Fibroblast of lung (primary cell): ENCODE measurements at regions not wholly inside any gene's neighbourhood (a gene's known extent, or its start where the extent isn't known, plus 50 kb on each side); places are given as distances from the start of the nearest gene placed in this dataset.

Source experiments
- DNase-seq, 2 donors: peaks; one replicate each; pipeline versions ENCODE4 v3.0.0 to v3.0.0-alpha.2; 2010; ENCODE audit warnings: low read depth in 2 of 2
- H2AFZ ChIP-seq: 2 replicates; pipeline ENCODE4 v1.5.1; 2012; ENCODE audit warnings: low read length, control low read depth, inconsistent platforms
- H3K27ac ChIP-seq: 2 replicates; pipeline ENCODE4 v1.5.1; 2011; ENCODE audit warnings: low read length, control low read depth; ENCODE audit not compliant: insufficient read depth
- H3K27me3 ChIP-seq: 2 replicates; pipeline ENCODE4 v1.5.1; 2011; ENCODE audit warnings: mild to moderate bottlenecking, low read length; ENCODE audit not compliant: control insufficient read depth, insufficient read depth
- H3K36me3 ChIP-seq: 2 replicates; pipeline ENCODE4 v1.5.1; 2011; ENCODE audit warnings: low read length; ENCODE audit not compliant: control insufficient read depth, insufficient read depth
- H3K4me1 ChIP-seq: 2 replicates; pipeline ENCODE4 v1.5.1; 2011; ENCODE audit warnings: low read length; ENCODE audit not compliant: control insufficient read depth, insufficient read depth; ENCODE audit errors: extremely low read depth
- H3K4me2 ChIP-seq: 2 replicates; pipeline ENCODE4 v1.5.1; 2011; ENCODE audit warnings: low read length, control low read depth; ENCODE audit not compliant: insufficient read depth; ENCODE audit errors: extremely low read depth
- H3K4me3 ChIP-seq, 4 experiments: fragments of 200-600 bp in 1 of 4; sonication (generic) in 1 of 4; replicated peaks in 1 of 4; 2 replicates each; pipeline ENCODE4 v1.5.1; 2011 to 2016; ENCODE audit warnings: low read length in 4 of 4, low read depth in 3 of 4, mild to moderate bottlenecking in 3 of 4, control low read depth in 2 of 4, inconsistent platforms in 1 of 4, mixed read lengths in 1 of 4; ENCODE audit not compliant: insufficient read depth in 1 of 4; ENCODE audit errors: control extremely low read depth in 1 of 4
- H3K79me2 ChIP-seq: 2 replicates; pipeline ENCODE4 v1.5.1; 2012; ENCODE audit warnings: mild to moderate bottlenecking, low read length, inconsistent platforms; ENCODE audit not compliant: control insufficient read depth, insufficient read depth
- H3K9ac ChIP-seq: 2 replicates; pipeline ENCODE4 v1.5.1; 2011; ENCODE audit warnings: mild to moderate bottlenecking, low read length, control low read depth; ENCODE audit not compliant: insufficient read depth
- H3K9me3 ChIP-seq: 2 replicates; pipeline ENCODE4 v1.5.1; 2012; ENCODE audit warnings: low read depth, low read length; ENCODE audit not compliant: control insufficient read depth, insufficient read depth
- H4K20me1 ChIP-seq: 2 replicates; pipeline ENCODE4 v1.5.1; 2011; ENCODE audit warnings: low read length; ENCODE audit not compliant: control insufficient read depth, insufficient read depth; ENCODE audit errors: extremely low read depth
- EZH2 ChIP-seq: IDR thresholded peaks from 2 replicates; pipeline ENCODE4 v1.5.1; 2012; ENCODE audit warnings: low read length, control low read depth, mild to moderate bottlenecking; ENCODE audit errors: missing control alignments
- TF ChIP-seq, protein P1 (sequence below), 2 donors: IDR thresholded peaks in 1 of 2; conservative IDR thresholded peaks in 1 of 2; 1 replicate in 1 of 2; 2 replicates in 1 of 2; pipeline ENCODE4 v1.5.1; 2011 to 2012; ENCODE audit warnings: low read length in 2 of 2, control low read depth in 1 of 2, inconsistent platforms in 1 of 2, low read depth in 1 of 2, mild to moderate bottlenecking in 1 of 2

DNA sequence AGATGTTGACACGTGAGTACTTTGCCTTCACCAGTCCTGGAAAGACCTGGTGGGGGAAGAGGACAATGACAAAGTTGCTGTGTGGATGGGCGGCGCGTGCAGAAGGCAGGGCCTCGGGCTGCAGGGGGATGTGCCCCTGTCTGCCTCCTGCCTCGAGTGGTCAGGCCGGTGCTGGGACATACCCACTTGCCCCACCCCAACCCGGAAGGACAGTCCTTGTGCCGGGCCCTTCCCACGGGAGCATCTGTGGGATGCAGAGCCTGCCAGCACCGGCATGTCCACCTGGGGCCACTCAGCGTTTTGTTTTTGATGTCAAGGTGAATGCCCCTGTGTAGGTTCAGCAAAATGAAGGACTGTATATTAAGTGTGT, 60.5 kb upstream of the BHLHE23 start:
- H3K36me3 ChIP-seq, result no peaks in the 10 kb centered on the region
- H3K27me3 ChIP-seq, result no peaks in the 10 kb centered on the region
- no peak overlapping the region for H3K27ac ChIP-seq
- H2AFZ ChIP-seq, result no peak overlapping the region
- no peaks in the 10 kb centered on the region for H3K4me1 ChIP-seq
- no peak for DNase-seq
- no peak overlapping the region for H3K4me3 ChIP-seq
- no peaks in the 10 kb centered on the region for H3K9me3 ChIP-seq
- no peak overlapping the region for H3K9ac ChIP-seq
- no peak overlapping the region for H3K4me2 ChIP-seq
- no peaks in the 10 kb centered on the region for H4K20me1 ChIP-seq
- no peaks in the 10 kb centered on the region for H3K79me2 ChIP-seq
- TF ChIP-seq, protein P1, sequence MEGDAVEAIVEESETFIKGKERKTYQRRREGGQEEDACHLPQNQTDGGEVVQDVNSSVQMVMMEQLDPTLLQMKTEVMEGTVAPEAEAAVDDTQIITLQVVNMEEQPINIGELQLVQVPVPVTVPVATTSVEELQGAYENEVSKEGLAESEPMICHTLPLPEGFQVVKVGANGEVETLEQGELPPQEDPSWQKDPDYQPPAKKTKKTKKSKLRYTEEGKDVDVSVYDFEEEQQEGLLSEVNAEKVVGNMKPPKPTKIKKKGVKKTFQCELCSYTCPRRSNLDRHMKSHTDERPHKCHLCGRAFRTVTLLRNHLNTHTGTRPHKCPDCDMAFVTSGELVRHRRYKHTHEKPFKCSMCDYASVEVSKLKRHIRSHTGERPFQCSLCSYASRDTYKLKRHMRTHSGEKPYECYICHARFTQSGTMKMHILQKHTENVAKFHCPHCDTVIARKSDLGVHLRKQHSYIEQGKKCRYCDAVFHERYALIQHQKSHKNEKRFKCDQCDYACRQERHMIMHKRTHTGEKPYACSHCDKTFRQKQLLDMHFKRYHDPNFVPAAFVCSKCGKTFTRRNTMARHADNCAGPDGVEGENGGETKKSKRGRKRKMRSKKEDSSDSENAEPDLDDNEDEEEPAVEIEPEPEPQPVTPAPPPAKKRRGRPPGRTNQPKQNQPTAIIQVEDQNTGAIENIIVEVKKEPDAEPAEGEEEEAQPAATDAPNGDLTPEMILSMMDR (conservative IDR thresholded peaks at IDR 0.05 in 1 of 2, IDR thresholded peaks at IDR 0.05 in 1 of 2; ENCODE audit: low read depth in 1 of 2, low read length in 2 of 2), result no peak
- no peak for TF ChIP-seq EZH2

DNA sequence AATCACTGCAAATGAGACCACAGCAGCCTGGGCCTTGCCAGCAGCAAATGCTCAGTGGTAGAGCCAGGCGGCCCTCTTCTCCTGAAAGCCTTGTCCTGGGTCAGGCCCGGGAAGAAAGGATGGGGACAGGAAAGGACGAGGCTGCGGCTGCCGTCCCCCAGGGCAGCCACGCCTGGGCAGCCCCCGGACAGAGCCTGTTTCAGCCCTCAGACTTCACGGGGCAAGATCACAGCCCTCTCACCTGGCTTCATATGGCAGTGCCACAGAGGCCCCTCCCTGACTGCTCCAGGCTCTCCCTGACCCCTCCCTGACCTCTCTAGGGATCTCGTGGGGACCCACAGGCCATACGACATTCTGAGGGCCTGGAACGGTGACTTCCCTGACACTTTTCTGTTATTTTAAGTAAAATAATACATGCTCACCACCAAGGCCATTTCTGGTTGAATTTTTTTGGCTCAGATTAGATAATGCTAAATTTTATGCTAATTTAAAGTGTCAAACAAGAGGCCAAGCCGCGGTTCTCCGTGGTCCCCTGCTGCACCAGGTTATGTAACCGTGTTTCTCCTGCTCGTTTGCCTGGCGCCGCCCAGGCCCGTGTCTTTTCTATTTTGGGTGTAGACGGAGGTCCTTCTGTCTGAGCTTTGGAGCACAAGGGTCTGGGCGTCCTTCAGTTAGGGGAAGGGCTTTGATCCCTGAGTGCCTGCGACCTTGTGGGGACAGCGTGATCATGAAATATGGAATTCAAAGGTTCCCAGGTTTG, 59.9 kb upstream of the BHLHE23 start:
- Histone ChIP-seq H3K4me3 (no peak overlapping the region), H3K36me3 (no peaks in the 10 kb centered on the region), H3K27me3 (no peaks in the 10 kb centered on the region), H4K20me1 (no peaks in the 10 kb centered on the region), H2AFZ (no peak overlapping the region), H3K4me1 (no peaks in the 10 kb centered on the region), H3K9me3 (peaks cover under 1% of the 10 kb centered on the region), H3K4me2 (no peak overlapping the region), H3K79me2 (no peaks in the 10 kb centered on the region), H3K27ac (no peak overlapping the region), H3K9ac (no peak overlapping the region)
- DNase-seq, result no peak
- TF ChIP-seq, protein P1 (conservative IDR thresholded peaks at IDR 0.05 in 1 of 2, IDR thresholded peaks at IDR 0.05 in 1 of 2; ENCODE audit: low read depth in 1 of 2, low read length in 2 of 2), result no peak
- TF ChIP-seq EZH2, result no peak

DNA sequence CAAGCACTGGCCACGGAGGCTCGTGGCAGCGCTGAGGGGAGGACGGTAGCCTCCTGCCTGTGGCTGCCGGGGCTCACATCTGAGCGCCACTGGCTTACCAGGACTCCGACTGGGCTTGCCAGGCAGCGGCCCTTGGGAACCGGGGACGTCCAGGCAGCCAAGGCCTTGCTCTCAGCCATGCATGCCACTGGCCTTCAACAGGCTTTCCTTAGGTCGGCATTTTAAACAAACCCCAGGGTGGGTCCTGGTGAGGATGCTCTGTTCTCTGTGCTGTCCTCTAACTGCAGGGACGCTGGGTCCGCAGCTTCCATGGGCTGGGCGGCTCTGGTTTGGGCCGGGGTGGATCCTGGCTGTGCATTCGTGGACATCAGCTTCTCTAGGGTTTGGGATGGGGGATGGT, 59.1 kb upstream of the BHLHE23 start:
- H3K4me2 ChIP-seq, result no peak overlapping the region
- H3K4me3 ChIP-seq, result no peak overlapping the region
- TF ChIP-seq EZH2, result no peak
- TF ChIP-seq, protein P1 (conservative IDR thresholded peaks at IDR 0.05 in 1 of 2, IDR thresholded peaks at IDR 0.05 in 1 of 2; ENCODE audit: low read depth in 1 of 2, low read length in 2 of 2), result no peak
- no peaks in the 10 kb centered on the region for H3K4me1 ChIP-seq
- no peak overlapping the region for H3K9ac ChIP-seq
- H3K27ac ChIP-seq, result no peak overlapping the region
- peaks cover 5% of the 10 kb centered on the region for H3K9me3 ChIP-seq
- no peaks in the 10 kb centered on the region for H3K36me3 ChIP-seq
- H3K27me3 ChIP-seq, result no peaks in the 10 kb centered on the region
- no peak overlapping the region for H2AFZ ChIP-seq
- no peak for DNase-seq
- no peaks in the 10 kb centered on the region for H3K79me2 ChIP-seq
- H4K20me1 ChIP-seq, result no peaks in the 10 kb centered on the region
